A673 (cell line): ENCODE measurements at regions not wholly inside any gene's neighbourhood (a gene's known extent, or its start where the extent isn't known, plus 50 kb on each side); places are given as distances from the start of the nearest gene placed in this dataset.

Source experiments
- CTCF ChIP-seq: fragments of 300-800, 200-600 bp; sonication (generic); conservative IDR thresholded peaks from 2 replicates; pipeline ENCODE4 v1.5.1; 2017; ENCODE audit warnings: low read depth, mild to moderate bottlenecking, antibody characterized with exemption, low read length, moderate library complexity, mixed read lengths
- EZH2 ChIP-seq: fragments of 200-600 bp; sonication (generic); IDR thresholded peaks from 2 replicates; pipeline ENCODE4 v1.6.1; 2017; ENCODE audit warnings: borderline replicate concordance, low read depth, mild to moderate bottlenecking, mixed read lengths, antibody characterized with exemption, low read length; ENCODE audit not compliant: poor library complexity, severe bottlenecking

GRCh38 chr1:212536586-212536985 lies 72.0 kb upstream of the ATF3 start:
- TF ChIP-seq CTCF (no peak), EZH2 (no peak)
